ENCODE measurements at regions not wholly inside any gene's neighbourhood (a gene's known extent, or its start where the extent isn't known, plus 50 kb on each side); places are given as distances from the start of the nearest gene placed in this dataset.
"Not testable (repeated sequence)": the region's sequence is repeated elsewhere in the genome, so short reads cannot be mapped to it uniquely, and the experiment has no call there.

DNA sequence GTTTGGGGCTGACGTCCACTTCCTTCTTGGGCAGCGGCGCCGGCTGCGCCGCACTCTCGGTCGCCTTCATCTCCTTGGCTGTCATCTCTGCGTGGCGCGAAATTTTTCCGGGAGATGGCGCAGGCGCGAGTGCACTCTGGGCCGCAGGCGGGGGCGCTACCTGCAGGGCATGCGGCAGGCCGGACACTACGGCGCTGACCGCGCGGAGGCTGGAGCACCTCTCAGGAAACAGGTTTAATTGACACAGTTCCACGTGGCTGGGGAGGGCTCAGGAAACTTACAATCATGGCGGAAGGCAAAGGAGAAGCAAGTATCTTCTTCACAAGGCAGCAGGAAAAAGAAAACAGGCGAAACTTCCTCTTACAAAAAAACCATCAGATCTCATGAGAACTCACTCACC is 1521.5 kb downstream of the SPATA31A7 start:
- H2AK5ac ChIP-seq (ENCODE audit: low read depth, low read length); H3K14ac ChIP-seq (replicated peaks; ENCODE audit: low read depth, low read length); in situ Hi-C loops (cut with MboI; ENCODE audit: low sequenced_read_pairs); H3K56ac ChIP-seq (ENCODE audit: extremely low read depth, insufficient read depth, low read length); H2BK20ac ChIP-seq (ENCODE audit: low read depth, low read length); H3K23ac ChIP-seq (ENCODE audit: low read depth, low read length); H3K9me1 ChIP-seq (ENCODE audit: insufficient read depth, low read length); CTCF ChIA-PET; H4K91ac ChIP-seq (ENCODE audit: insufficient read depth, low read depth, low read length); H2AFZ ChIP-seq (replicated peaks; ENCODE audit: low read length, poor library complexity); H4K8ac ChIP-seq (ENCODE audit: low read depth in 2 of 2, low read length in 2 of 2); H3K27ac ChIP-seq (ENCODE audit: insufficient read depth, low read length); H3K4ac ChIP-seq (ENCODE audit: low read depth, low read length); dilution Hi-C loops (cut with HindIII; ENCODE audit: low sequenced_read_pairs, unreplicated experiment); intact Hi-C loops (cut with micrococcal nuclease); H3K4me2 ChIP-seq (ENCODE audit: low read depth, low read length); H3K4me1 ChIP-seq (ENCODE audit: control insufficient read depth, insufficient read depth, low read length); H4K20me1 ChIP-seq (ENCODE audit: insufficient read depth, low read length); DNase-seq; H3K18ac ChIP-seq (ENCODE audit: low read depth, low read length); H4K5ac ChIP-seq (ENCODE audit: low read depth, low read length); BruUV-seq (replicated peaks); H3K9me3 ChIP-seq (ENCODE audit: control insufficient read depth, insufficient read depth, low read length); H2BK120ac ChIP-seq (ENCODE audit: low read depth, low read length); H3K9ac ChIP-seq (ENCODE audit: low read depth, low read length); H3K4me3 ChIP-seq (ENCODE audit: insufficient read depth, low read depth, low read length); H3K36me3 ChIP-seq (ENCODE audit: control insufficient read depth, insufficient read depth, low read length); H2BK5ac ChIP-seq (ENCODE audit: low read depth, low read length, poor library complexity, severe bottlenecking); ATAC-seq (ENCODE audit: low read depth); H2AK9ac ChIP-seq (replicated peaks; ENCODE audit: low read depth, low read length, poor library complexity); POLR2A ChIA-PET (ENCODE audit: unreplicated experiment); H2BK15ac ChIP-seq (ENCODE audit: low read depth, low read length); H3K79me1 ChIP-seq (ENCODE audit: low read depth in 1 of 2, low read length in 2 of 2); H3K27me3 ChIP-seq (ENCODE audit: control insufficient read depth, insufficient read depth, low read length): not testable (repeated sequence)
- WGBS, 2 experiments (ENCODE audit: extremely low coverage in 2 of 2, insufficient read length in 1 of 2): no CpG with 5 or more reads among the region's 28 CpGs

DNA sequence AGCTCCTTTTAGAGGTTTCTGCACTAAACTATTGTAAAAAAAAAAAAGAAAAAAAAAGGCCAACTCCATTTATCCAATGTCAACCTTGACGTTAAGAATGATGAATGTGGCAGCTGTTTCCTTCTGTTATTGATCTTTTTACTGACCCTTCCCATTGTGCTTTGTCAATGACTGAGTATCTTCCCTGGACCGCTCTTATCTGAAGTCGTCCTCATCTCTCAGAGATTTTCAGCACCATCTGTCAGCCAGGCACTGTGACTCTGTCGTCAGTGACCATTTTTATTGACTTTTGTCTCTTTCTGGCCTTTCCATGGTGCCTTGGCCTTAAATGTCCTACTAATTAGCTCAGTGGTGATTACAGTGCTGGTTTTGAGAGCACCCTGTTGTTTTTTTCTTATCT is 1535.7 kb downstream of the SPATA31A7 start:
- POLR2A ChIA-PET (ENCODE audit: unreplicated experiment); H2BK20ac ChIP-seq (ENCODE audit: low read depth, low read length); H3K9ac ChIP-seq (ENCODE audit: low read depth, low read length); BruUV-seq (replicated peaks); H3K4me1 ChIP-seq (ENCODE audit: control insufficient read depth, insufficient read depth, low read length); H3K79me1 ChIP-seq (ENCODE audit: low read depth in 1 of 2, low read length in 2 of 2); H3K18ac ChIP-seq (ENCODE audit: low read depth, low read length); H3K27me3 ChIP-seq (ENCODE audit: control insufficient read depth, insufficient read depth, low read length); DNase-seq; H4K5ac ChIP-seq (ENCODE audit: low read depth, low read length); H4K91ac ChIP-seq (ENCODE audit: insufficient read depth, low read depth, low read length); H4K8ac ChIP-seq (ENCODE audit: low read depth in 2 of 2, low read length in 2 of 2); H3K9me1 ChIP-seq (ENCODE audit: insufficient read depth, low read length); H3K4me3 ChIP-seq (ENCODE audit: insufficient read depth, low read depth, low read length); H4K20me1 ChIP-seq (ENCODE audit: insufficient read depth, low read length); H2AFZ ChIP-seq (replicated peaks; ENCODE audit: low read length, poor library complexity); H3K56ac ChIP-seq (ENCODE audit: extremely low read depth, insufficient read depth, low read length); ATAC-seq (ENCODE audit: low read depth); H2BK5ac ChIP-seq (ENCODE audit: low read depth, low read length, poor library complexity, severe bottlenecking); H2BK120ac ChIP-seq (ENCODE audit: low read depth, low read length); H3K9me3 ChIP-seq (ENCODE audit: control insufficient read depth, insufficient read depth, low read length); H2AK5ac ChIP-seq (ENCODE audit: low read depth, low read length); dilution Hi-C loops (cut with HindIII; ENCODE audit: low sequenced_read_pairs, unreplicated experiment); H3K4ac ChIP-seq (ENCODE audit: low read depth, low read length); H3K36me3 ChIP-seq (ENCODE audit: control insufficient read depth, insufficient read depth, low read length); H3K23ac ChIP-seq (ENCODE audit: low read depth, low read length); CTCF ChIA-PET; intact Hi-C loops (cut with micrococcal nuclease); in situ Hi-C loops (cut with MboI; ENCODE audit: low sequenced_read_pairs); H3K4me2 ChIP-seq (ENCODE audit: low read depth, low read length); H2AK9ac ChIP-seq (replicated peaks; ENCODE audit: low read depth, low read length, poor library complexity); H3K14ac ChIP-seq (replicated peaks; ENCODE audit: low read depth, low read length); H2BK15ac ChIP-seq (ENCODE audit: low read depth, low read length); H3K27ac ChIP-seq (ENCODE audit: insufficient read depth, low read length): not testable (repeated sequence)
- no CpG with 5 or more reads among the region's 4 CpGs for WGBS, 2 experiments (ENCODE audit: extremely low coverage in 2 of 2, insufficient read length in 1 of 2)

Measured in IMR-90 (cell line).